H1 (cell line): ENCODE measurements at regions not wholly inside any gene's neighbourhood (a gene's known extent, or its start where the extent isn't known, plus 50 kb on each side); places are given as distances from the start of the nearest gene placed in this dataset.
"Not testable (repeated sequence)": the region's sequence is repeated elsewhere in the genome, so short reads cannot be mapped to it uniquely, and the experiment has no call there.

Source experiments
- CTCF ChIA-PET: fragments of 300-600 bp; sonication (Branson Sonifier 250); formaldehyde crosslinking; loops from one replicate; lab custom pipeline; 2021; ENCODE audit not compliant: partially characterized antibody; lab: Charles Lee
- POLR2A ChIA-PET: fragments of 300-600 bp; sonication (Branson Sonifier 250); formaldehyde crosslinking; loops from one replicate; lab custom pipeline; 2021; ENCODE audit warnings: inconsistent platforms; ENCODE audit not compliant: partially characterized antibody; lab: Charles Lee
- DNase-seq, 2 experiments: peaks; one replicate each; pipeline versions ENCODE4 v3.0.0 to v3.0.0-alpha.2; 2010 to 2022; ENCODE audit warnings: low spot score in 2 of 2, low read depth in 1 of 2, mixed read lengths in 1 of 2
- FAIRE-seq: peaks from 2 replicates; lab custom pipeline; 2011; peaks lifted over from hg19 to GRCh38; lab: Jason Lieb, UNC
- H2AFZ ChIP-seq: 2 replicates; pipeline ENCODE4 v1.8.1; 2012; ENCODE audit warnings: low read length, inconsistent platforms
- H2AK5ac ChIP-seq: 2 replicates; pipeline ENCODE4 v1.6.1; 2013; ENCODE audit warnings: low read depth, low read length
- H2BK120ac ChIP-seq: replicated peaks from 2 replicates; pipeline ENCODE3; 2013; ENCODE audit warnings: low read depth, low read length, inconsistent platforms
- H2BK12ac ChIP-seq: 2 replicates; pipeline ENCODE4 v1.6.1; 2013; ENCODE audit warnings: low read depth, low read length
- H2BK15ac ChIP-seq: 2 replicates; pipeline ENCODE4 v1.6.1; 2013; ENCODE audit warnings: low read length
- H2BK20ac ChIP-seq: 2 replicates; pipeline ENCODE4 v1.6.1; 2013; ENCODE audit warnings: low read length
- H2BK5ac ChIP-seq: 2 replicates; pipeline ENCODE4 v1.6.1; 2013; ENCODE audit warnings: low read depth, low read length
- H3K14ac ChIP-seq: 2 replicates; pipeline ENCODE4 v1.6.1; 2013; ENCODE audit warnings: inconsistent platforms; ENCODE audit not compliant: insufficient read length
- H3K18ac ChIP-seq: 2 replicates; pipeline ENCODE4 v1.6.1; 2013; ENCODE audit warnings: low read length; ENCODE audit errors: extremely low read depth
- H3K23ac ChIP-seq: 2 replicates; pipeline ENCODE4 v1.6.1; 2013; ENCODE audit warnings: inconsistent platforms; ENCODE audit not compliant: insufficient read length
- H3K23me2 ChIP-seq: 2 replicates; pipeline ENCODE4 v1.6.1; 2013; ENCODE audit warnings: low read depth, low read length
- H3K27ac ChIP-seq: 2 replicates; pipeline ENCODE4 v1.6.1; 2011; ENCODE audit warnings: low read depth, low read length, inconsistent platforms
- H3K27me3 ChIP-seq, 4 experiments: replicated peaks in 1 of 4; 1 replicate in 1 of 4; 2 replicates in 3 of 4; pipeline versions ENCODE4 v1.6.1 to v1.8.1; 2011 to 2013; ENCODE audit warnings: low read length in 3 of 4, mild to moderate bottlenecking in 3 of 4, inconsistent platforms in 2 of 4, mixed read lengths in 2 of 4, moderate library complexity in 1 of 4; ENCODE audit not compliant: control insufficient read depth in 3 of 4, insufficient read depth in 3 of 4; ENCODE audit errors: extremely low read depth in 1 of 4
- H3K36me3 ChIP-seq, 4 experiments: 2 replicates each; pipeline versions ENCODE4 v1.6.1 to v1.8.1; 2011 to 2013; ENCODE audit warnings: mild to moderate bottlenecking in 4 of 4, low read length in 3 of 4, moderate library complexity in 2 of 4, control low read depth in 1 of 4, inconsistent platforms in 1 of 4; ENCODE audit not compliant: insufficient read depth in 4 of 4, control insufficient read depth in 2 of 4
- H3K4ac ChIP-seq: replicated peaks from 2 replicates; pipeline ENCODE3; 2013; ENCODE audit warnings: low read length, low read depth, mixed read lengths, inconsistent platforms; ENCODE audit not compliant: insufficient read length
- H3K4me1 ChIP-seq, 4 experiments: replicated peaks in 1 of 4; 1 replicate in 1 of 4; 2 replicates in 3 of 4; pipeline versions ENCODE4 v1.6.1 to v1.8.1; 2011 to 2013; ENCODE audit warnings: low read length in 3 of 4, inconsistent platforms in 2 of 4, mixed read lengths in 1 of 4; ENCODE audit not compliant: insufficient read depth in 4 of 4, control insufficient read depth in 3 of 4
- H3K4me2 ChIP-seq, 2 experiments: 2 replicates each; pipeline versions ENCODE4 v1.6.1 to v1.8.1; 2011 to 2013; ENCODE audit warnings: low read depth in 2 of 2, low read length in 2 of 2, control low read depth in 1 of 2, inconsistent platforms in 1 of 2, mild to moderate bottlenecking in 1 of 2; ENCODE audit not compliant: insufficient read depth in 1 of 2
- H3K4me3 ChIP-seq, 4 experiments: fragments of 200-600, 300-600 bp in 1 of 4; sonication (generic), shearing (Covaris generic), sonication (Bioruptor Twin) in 1 of 4; 2 replicates each; pipeline versions ENCODE4 v1.5.1 to v1.8.1; 2011 to 2016; ENCODE audit warnings: low read length in 4 of 4, low read depth in 3 of 4, control low read depth in 2 of 4, inconsistent platforms in 2 of 4, mild to moderate bottlenecking in 2 of 4, mixed read lengths in 1 of 4, moderate library complexity in 1 of 4; ENCODE audit not compliant: insufficient read depth in 2 of 4; ENCODE audit errors: extremely low read depth in 1 of 4
- H3K56ac ChIP-seq: replicated peaks from 2 replicates; pipeline ENCODE3; 2013; ENCODE audit warnings: low read depth, mild to moderate bottlenecking, mixed read lengths, low read length, inconsistent platforms; ENCODE audit not compliant: insufficient read length
- H3K79me1 ChIP-seq: 2 replicates; pipeline ENCODE4 v1.6.1; 2013; ENCODE audit warnings: low read depth, low read length, control low read depth
- H3K79me2 ChIP-seq, 2 experiments: 2 replicates each; pipeline versions ENCODE4 v1.6.1 to v1.8.1; 2012 to 2013; ENCODE audit warnings: low read length in 2 of 2, mild to moderate bottlenecking in 2 of 2, inconsistent platforms in 1 of 2; ENCODE audit not compliant: insufficient read depth in 2 of 2, control insufficient read depth in 1 of 2
- H3K9ac ChIP-seq, 4 experiments: replicated peaks in 1 of 4; 1 replicate in 1 of 4; 2 replicates in 3 of 4; pipeline versions ENCODE4 v1.6.1 to v1.8.1; 2011 to 2013; ENCODE audit warnings: low read depth in 3 of 4, low read length in 3 of 4, control low read depth in 2 of 4, mild to moderate bottlenecking in 2 of 4, moderate library complexity in 2 of 4, inconsistent platforms in 1 of 4; ENCODE audit errors: extremely low read depth in 1 of 4
- H3K9me3 ChIP-seq, 2 experiments: 2 replicates each; pipeline versions ENCODE4 v1.6.1 to v1.8.1; 2012 to 2013; ENCODE audit warnings: mild to moderate bottlenecking in 2 of 2, moderate library complexity in 2 of 2, control low read depth in 1 of 2, inconsistent platforms in 1 of 2, low read depth in 1 of 2, low read length in 1 of 2, mixed read lengths in 1 of 2; ENCODE audit not compliant: insufficient read depth in 2 of 2
- H4K20me1 ChIP-seq, 2 experiments: replicated peaks in 1 of 2; 2 replicates each; pipeline versions ENCODE3 to v1.8.1; 2011 to 2013; ENCODE audit warnings: inconsistent platforms in 2 of 2, low read length in 2 of 2, mild to moderate bottlenecking in 1 of 2; ENCODE audit not compliant: insufficient read depth in 2 of 2, control insufficient read depth in 1 of 2
- H4K5ac ChIP-seq: 2 replicates; pipeline ENCODE4 v1.6.1; 2013; ENCODE audit warnings: low read length, low read depth, mixed read lengths, inconsistent platforms; ENCODE audit not compliant: insufficient read length
- H4K8ac ChIP-seq: 2 replicates; pipeline ENCODE4 v1.8.0; 2013; ENCODE audit warnings: mild to moderate bottlenecking, moderate library complexity, low read length, inconsistent platforms; ENCODE audit not compliant: insufficient read depth; ENCODE audit errors: extremely low read depth
- H4K91ac ChIP-seq: replicated peaks from 2 replicates; pipeline ENCODE3; 2013; ENCODE audit warnings: low read length, mixed read lengths, inconsistent platforms; ENCODE audit not compliant: insufficient read length
- GABPA ChIP-seq: IDR thresholded peaks from 2 replicates; pipeline ENCODE4 v1.6.1; 2011; ENCODE audit warnings: mild to moderate bottlenecking, low read length, moderate library complexity, borderline replicate concordance; ENCODE audit not compliant: insufficient read depth
- RNF2 ChIP-seq: fragments of 200-900, 300-1000 bp; sonication (generic); IDR thresholded peaks from 2 replicates; pipeline ENCODE4 v1.7.1; 2016; ENCODE audit warnings: borderline replicate concordance, low read depth, mild to moderate bottlenecking, antibody characterized with exemption, low read length; ENCODE audit not compliant: poor library complexity, severe bottlenecking; ENCODE audit errors: missing control alignments
- WGBS, 2 experiments: shearing (Covaris generic) in 1 of 2; methylation state at CpG; one replicate each; pipeline versions ENCODE4 v1.1.6 to v1.1.7; 2013 to 2015; ENCODE audit warnings: low lambda C conversion rate in 2 of 2, mixed read lengths in 2 of 2, inconsistent platforms in 1 of 2, low coverage in 1 of 2, missing lambda C conversion rate in 1 of 2; ENCODE audit not compliant: insufficient replicate concordance in 2 of 2, insufficient coverage in 1 of 2, insufficient read length in 1 of 2; ENCODE audit errors: extremely low coverage in 1 of 2, missing lambda C conversion rate in 1 of 2; 5-methylcytosine and 5-hydroxymethylcytosine counted together

DNA sequence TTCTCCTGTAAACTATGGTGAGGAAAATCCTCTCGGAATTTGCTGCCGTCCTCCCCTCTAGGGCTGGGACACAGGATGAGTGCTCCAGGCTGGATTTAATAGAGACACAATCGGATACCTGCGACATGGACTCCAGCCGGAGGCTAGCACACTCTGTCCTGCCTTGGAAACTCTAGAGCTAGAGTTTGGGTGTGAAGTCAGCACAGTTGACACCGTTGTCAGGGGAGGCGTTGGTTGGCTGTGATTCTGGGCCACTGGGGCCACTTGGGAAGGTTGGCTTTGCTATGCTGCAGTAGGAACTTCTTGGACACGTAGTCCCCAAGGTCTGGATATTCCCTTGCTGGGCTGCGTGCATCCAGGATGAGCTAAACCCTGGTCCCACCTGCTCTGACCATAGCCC, 169.4 kb downstream of the NRN1 start (continued):
- TF ChIP-seq GABPA = no peak
- TF ChIP-seq RNF2 = no peak

DNA sequence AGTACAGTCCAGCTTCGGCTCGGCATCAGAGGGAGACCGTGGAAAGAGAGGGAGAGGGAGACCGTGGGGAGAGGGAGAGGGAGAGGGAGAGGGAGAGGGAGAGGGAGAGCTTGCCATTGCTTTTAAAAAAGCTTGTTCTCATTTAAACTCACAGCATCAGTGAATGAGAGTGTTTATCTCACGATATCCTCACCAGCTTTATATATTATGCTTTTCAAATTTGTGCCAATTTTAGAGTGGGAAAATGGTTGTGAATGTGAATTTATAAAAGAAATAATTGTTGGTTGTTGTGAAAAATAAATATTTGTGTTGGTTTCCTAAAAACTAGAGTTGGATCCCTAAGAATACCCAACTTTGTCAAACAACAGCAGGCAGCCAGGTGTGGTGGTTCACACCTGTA, 170.1 kb downstream of the NRN1 start:
- CTCF ChIA-PET = interaction anchor here (1.3 kb wide), 1 partner anchor 14 kb away, joined by 3 read pairs; no protein-coding TSS in a partner anchor
- not testable (repeated sequence) for H4K8ac ChIP-seq, H3K79me2 ChIP-seq, H3K36me3 ChIP-seq, H4K20me1 ChIP-seq, H3K4ac ChIP-seq, H3K4me1 ChIP-seq, H3K27me3 ChIP-seq, FAIRE-seq, H3K14ac ChIP-seq, H3K27ac ChIP-seq, H3K9ac ChIP-seq, H3K56ac ChIP-seq, H3K79me1 ChIP-seq, H4K5ac ChIP-seq, H2BK12ac ChIP-seq, H3K4me3 ChIP-seq, H2BK5ac ChIP-seq, H3K23ac ChIP-seq, H3K9me3 ChIP-seq, H3K23me2 ChIP-seq, H2BK120ac ChIP-seq, H3K18ac ChIP-seq, H2BK20ac ChIP-seq, H2BK15ac ChIP-seq, DNase-seq, H2AK5ac ChIP-seq, H4K91ac ChIP-seq, H3K4me2 ChIP-seq, H2AFZ ChIP-seq
- POLR2A ChIA-PET = interaction anchor here (0.6 kb wide), 1 partner anchor 482 kb away, joined by 3 read pairs; no protein-coding TSS in a partner anchor
- 100% methylated on average over 1 of the region's 5 CpGs; no CpG with 5 or more reads in 1 of the 2 experiments for WGBS, 2 experiments
